Stomach smooth muscle (tissue), 2 donors: ENCODE measurements at regions not wholly inside any gene's neighbourhood (a gene's known extent, or its start where the extent isn't known, plus 50 kb on each side); places are given as distances from the start of the nearest gene placed in this dataset.
A peak's percentile ranks its signal among the peaks of the same experiment; 100 is the strongest.

Source experiments
- H3K27ac ChIP-seq: one replicate; pipeline ENCODE4 v1.7.0; 2013; ENCODE audit warnings: mild to moderate bottlenecking, low read length, inconsistent platforms
- H3K27me3 ChIP-seq, 2 donors: one replicate each; pipeline ENCODE4 v1.7.0; 2013; ENCODE audit warnings: low read length in 2 of 2; ENCODE audit not compliant: insufficient read depth in 2 of 2, control insufficient read depth in 1 of 2
- H3K36me3 ChIP-seq, 2 donors: one replicate each; pipeline ENCODE4 v1.7.0; 2013; ENCODE audit warnings: low read length in 2 of 2; ENCODE audit not compliant: control insufficient read depth in 2 of 2, insufficient read depth in 2 of 2
- H3K4me1 ChIP-seq: one replicate; pipeline ENCODE4 v1.7.0; 2013; ENCODE audit warnings: low read length; ENCODE audit not compliant: control insufficient read depth, insufficient read depth
- H3K4me3 ChIP-seq, 2 donors: one replicate each; pipeline ENCODE4 v1.7.0; 2013; ENCODE audit warnings: low read length in 2 of 2
- H3K9ac ChIP-seq, 2 donors: one replicate each; pipeline ENCODE4 v1.7.0; 2013; ENCODE audit warnings: low read length in 2 of 2, mild to moderate bottlenecking in 1 of 2
- H3K9me3 ChIP-seq, 2 donors: one replicate each; pipeline ENCODE4 v1.7.0; 2013; ENCODE audit warnings: low read length in 2 of 2; ENCODE audit not compliant: control insufficient read depth in 2 of 2
- donor health status: healthy.
- donor health status: Pancreatic carcinoma.

GRCh38 chr9:115944166-115944948 lies 209.2 kb upstream of the PAPPA start:
- H3K4me1 ChIP-seq = no peaks in the 10 kb centered on the region
- peak overlapping the region; percentile 12 for H3K27ac ChIP-seq
- no peaks in the 10 kb centered on the region for H3K9me3 ChIP-seq
- peak overlapping the region in 1 of 2 donors; percentile 9 for H3K4me3 ChIP-seq
- H3K9ac ChIP-seq = no peak overlapping the region
- H3K36me3 ChIP-seq = no peaks in the 10 kb centered on the region
- no peaks in the 10 kb centered on the region for H3K27me3 ChIP-seq

DNA sequence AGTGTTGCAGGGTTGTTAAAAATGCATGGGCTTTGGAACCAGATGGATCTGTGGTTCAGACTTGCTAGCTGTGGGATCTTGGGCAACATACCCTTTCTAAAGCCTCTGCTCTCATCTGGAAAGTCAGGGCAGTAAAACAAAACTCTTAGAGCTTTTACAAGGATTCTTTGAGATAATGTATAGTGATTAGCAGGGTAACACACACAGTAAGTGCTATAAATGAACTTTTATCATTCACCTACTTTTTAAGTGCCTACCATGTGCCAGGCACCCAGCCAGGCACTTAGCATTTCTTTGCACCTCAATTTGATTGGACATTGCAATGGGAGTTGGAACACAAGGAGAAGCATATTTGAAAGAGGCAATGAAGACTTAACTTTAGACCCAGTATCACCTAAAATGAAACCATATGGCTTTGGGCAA lies 208.6 kb upstream of the PAPPA start:
- no peak overlapping the region for H3K27ac ChIP-seq
- no peak overlapping the region for H3K4me3 ChIP-seq

GRCh38 chr9:115946530-115946929 lies 207.1 kb upstream of the PAPPA start:
- H3K4me1 ChIP-seq = no peaks in the 10 kb centered on the region
- H3K9ac ChIP-seq = no peak overlapping the region
- H3K4me3 ChIP-seq = no peak overlapping the region
- H3K27me3 ChIP-seq = no peaks in the 10 kb centered on the region
- H3K27ac ChIP-seq = no peak overlapping the region
- no peaks in the 10 kb centered on the region for H3K36me3 ChIP-seq
- no peaks in the 10 kb centered on the region for H3K9me3 ChIP-seq

More for the DNA sequence above, 208.6 kb upstream of the PAPPA start:
- no peak overlapping the region for H3K9ac ChIP-seq
- H3K27me3 ChIP-seq = no peaks in the 10 kb centered on the region
- H3K9me3 ChIP-seq = no peaks in the 10 kb centered on the region
- H3K36me3 ChIP-seq = no peaks in the 10 kb centered on the region
- no peaks in the 10 kb centered on the region for H3K4me1 ChIP-seq

DNA sequence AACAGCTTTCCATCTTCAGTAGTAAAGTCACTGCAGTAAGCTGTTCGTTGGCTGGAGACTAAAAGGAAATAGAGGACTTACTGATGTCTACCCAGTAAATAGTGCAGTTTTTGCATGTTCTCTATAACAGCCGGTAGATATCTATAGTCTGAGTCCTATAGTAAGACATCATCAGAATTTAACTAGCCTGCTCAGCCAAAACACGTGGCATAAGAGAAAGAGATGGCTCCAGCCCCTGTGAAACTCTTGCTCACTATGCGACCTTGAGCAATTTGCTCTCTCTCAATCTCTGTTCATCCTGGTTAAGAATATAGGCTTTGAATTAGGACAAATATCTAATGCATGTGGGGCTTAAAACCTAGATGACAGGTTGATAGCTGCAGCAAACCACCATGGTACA lies 201.6 kb upstream of the PAPPA start:
- Histone ChIP-seq H3K36me3 (no peaks in the 10 kb centered on the region), H3K27ac (no peak overlapping the region), H3K4me1 (no peaks in the 10 kb centered on the region), H3K9ac (no peak overlapping the region), H3K9me3 (no peaks in the 10 kb centered on the region), H3K4me3 (no peak overlapping the region), H3K27me3 (no peaks in the 10 kb centered on the region)

DNA sequence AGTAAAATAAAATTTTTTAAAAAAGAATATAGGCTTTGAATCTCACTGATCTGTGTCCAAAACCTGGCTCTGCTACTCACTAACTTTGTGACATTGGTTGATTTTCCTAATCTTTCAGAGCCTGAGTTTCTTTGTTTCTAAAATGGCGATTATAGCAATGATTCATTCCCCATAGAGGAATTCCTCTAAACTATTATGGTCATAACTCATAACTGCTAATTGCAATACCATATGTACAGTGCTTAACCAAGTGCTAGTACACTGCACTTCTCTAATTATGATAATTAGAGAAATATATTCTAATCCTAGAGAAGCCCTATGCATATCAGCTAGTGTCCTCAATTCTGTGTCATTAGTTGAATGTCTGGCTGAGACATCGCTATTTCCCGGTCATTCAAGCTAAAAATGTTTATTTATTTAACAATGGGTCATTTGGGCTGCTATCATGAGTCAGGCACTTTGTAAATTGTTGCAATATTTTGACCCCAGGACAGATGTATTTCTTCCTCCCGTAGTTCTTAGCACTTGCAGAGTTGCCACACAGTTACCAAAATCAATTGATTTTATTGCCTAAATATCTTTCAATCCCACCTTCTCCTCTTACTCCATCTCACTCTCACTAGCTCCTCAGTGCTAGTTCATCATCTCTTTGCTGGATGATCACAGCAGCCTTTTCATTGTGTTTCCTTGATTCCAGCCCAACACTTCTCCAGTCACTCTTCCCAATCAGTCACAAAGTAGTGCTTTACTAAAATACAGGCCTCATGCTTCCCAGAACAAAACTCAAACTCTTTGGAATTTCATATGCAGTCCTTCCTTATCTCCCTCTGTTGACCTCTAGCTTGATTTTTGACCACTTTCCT lies 200.9 kb upstream of the PAPPA start:
- H3K4me1 ChIP-seq = no peaks in the 10 kb centered on the region
- no peak overlapping the region for H3K27ac ChIP-seq
- H3K9ac ChIP-seq = no peak overlapping the region
- no peaks in the 10 kb centered on the region for H3K27me3 ChIP-seq
- H3K4me3 ChIP-seq = no peak overlapping the region
- no peaks in the 10 kb centered on the region for H3K9me3 ChIP-seq
- no peaks in the 10 kb centered on the region for H3K36me3 ChIP-seq

- Histone ChIP-seq H3K9ac (no peak overlapping the region), H3K4me3 (no peak overlapping the region), H3K36me3 (no peaks in the 10 kb centered on the region), H3K4me1 (no peaks in the 10 kb centered on the region), H3K27me3 (no peaks in the 10 kb centered on the region), H3K9me3 (no peaks in the 10 kb centered on the region), H3K27ac (no peak overlapping the region)
Measured at GRCh38 chr9:115956371-115956770, 197.2 kb upstream of the PAPPA start.

DNA sequence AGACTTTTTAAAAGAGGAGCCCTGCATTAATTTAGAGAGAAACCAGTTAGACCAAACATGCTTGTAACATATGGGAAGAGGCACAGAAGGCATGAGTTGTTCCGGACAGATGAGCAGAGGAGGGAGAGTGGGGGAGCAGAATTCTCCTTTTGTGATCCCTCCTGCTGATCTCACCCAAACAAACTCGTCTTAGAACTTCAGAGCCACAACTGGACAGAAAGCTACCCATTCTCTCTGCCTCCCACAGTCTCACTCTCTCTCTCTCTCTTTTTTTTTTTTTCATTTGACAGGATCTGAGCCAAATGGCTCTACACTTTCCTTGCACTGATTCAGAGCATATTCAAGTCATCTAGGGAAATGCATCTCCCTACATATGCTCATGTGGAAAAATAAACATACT lies 196.0 kb upstream of the PAPPA start:
- H3K4me3 ChIP-seq = no peak overlapping the region
- no peaks in the 10 kb centered on the region for H3K9me3 ChIP-seq
- no peak overlapping the region for H3K27ac ChIP-seq
- H3K36me3 ChIP-seq = no peaks in the 10 kb centered on the region
- no peaks in the 10 kb centered on the region for H3K4me1 ChIP-seq
- no peak overlapping the region for H3K9ac ChIP-seq
- no peaks in the 10 kb centered on the region for H3K27me3 ChIP-seq

DNA sequence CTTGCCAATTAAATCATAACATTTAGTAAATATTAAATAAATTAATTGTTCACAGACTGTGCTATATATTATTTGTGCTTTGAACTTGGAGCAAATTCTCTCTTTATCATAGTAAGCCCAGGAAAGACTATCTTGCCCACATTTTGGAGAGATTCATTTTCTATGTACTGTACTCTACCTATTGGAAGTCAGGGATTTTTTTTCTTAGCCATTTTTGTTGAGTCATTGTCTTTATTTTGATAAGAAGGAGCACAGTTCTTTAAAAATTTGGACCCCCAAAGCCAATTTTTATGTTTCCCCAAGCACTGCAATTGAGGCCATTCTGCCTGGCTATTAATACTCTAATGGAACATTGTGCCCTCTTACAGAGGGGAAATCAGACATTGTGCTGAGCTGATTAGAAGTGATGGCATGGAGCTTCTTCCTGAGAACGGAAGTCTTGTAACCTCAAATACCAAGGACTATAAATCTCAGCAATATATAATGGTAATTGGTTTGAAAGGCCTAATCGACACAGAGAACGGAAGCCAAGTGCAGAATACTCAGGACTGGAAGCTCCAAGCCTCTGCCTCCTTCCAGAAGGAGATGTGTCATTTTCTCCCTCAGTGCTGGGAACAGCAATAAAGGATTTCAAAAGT lies 188.8 kb upstream of the PAPPA start:
- H3K27ac ChIP-seq = no peak overlapping the region
- H3K9me3 ChIP-seq = no peaks in the 10 kb centered on the region
- H3K4me3 ChIP-seq = no peak overlapping the region
- H3K27me3 ChIP-seq = no peaks in the 10 kb centered on the region
- H3K4me1 ChIP-seq = no peaks in the 10 kb centered on the region
- H3K36me3 ChIP-seq = no peaks in the 10 kb centered on the region
- H3K9ac ChIP-seq = no peak overlapping the region

DNA sequence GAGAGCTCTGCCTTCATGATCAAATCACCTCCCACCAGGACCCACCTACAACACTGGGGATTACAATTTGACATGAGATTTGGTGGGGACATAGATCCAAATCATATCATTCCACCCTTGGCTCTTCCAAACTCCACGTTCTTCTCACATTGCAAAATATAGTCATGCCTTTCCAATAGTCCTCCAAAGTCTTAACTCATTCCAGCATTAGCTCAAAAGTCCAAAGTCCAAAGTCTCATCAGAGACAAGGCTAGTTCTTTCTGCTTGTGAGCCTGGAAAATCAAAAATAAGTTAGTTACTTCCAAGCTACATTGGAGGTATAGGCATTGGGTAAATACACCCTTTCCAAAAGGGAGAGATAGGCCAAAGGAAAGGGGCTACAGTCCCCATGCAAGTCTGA lies 186.9 kb upstream of the PAPPA start:
- no peak overlapping the region for H3K27ac ChIP-seq
- H3K27me3 ChIP-seq = no peaks in the 10 kb centered on the region
- no peaks in the 10 kb centered on the region for H3K36me3 ChIP-seq
- no peak overlapping the region for H3K9ac ChIP-seq
- H3K9me3 ChIP-seq = no peaks in the 10 kb centered on the region
- no peaks in the 10 kb centered on the region for H3K4me1 ChIP-seq
- H3K4me3 ChIP-seq = no peak overlapping the region

- H3K4me1 ChIP-seq = no peaks in the 10 kb centered on the region
- H3K27me3 ChIP-seq = no peaks in the 10 kb centered on the region
- no peak overlapping the region for H3K27ac ChIP-seq
- no peak overlapping the region for H3K9ac ChIP-seq
- H3K4me3 ChIP-seq = no peak overlapping the region
- no peaks in the 10 kb centered on the region for H3K9me3 ChIP-seq
- no peaks in the 10 kb centered on the region for H3K36me3 ChIP-seq
Measured at GRCh38 chr9:115969096-115969495, 184.5 kb upstream of the PAPPA start.
